ENCODE measurements at regions not wholly inside any gene's neighbourhood (a gene's known extent, or its start where the extent isn't known, plus 50 kb on each side); places are given as distances from the start of the nearest gene placed in this dataset.

GRCh38 chr10:108374991-108375390 lies 1210.5 kb upstream of the SORCS1 start:
- Histone ChIP-seq H4K20me1 (ENCODE audit: control insufficient read depth, insufficient read depth, low read length, poor library complexity, severe bottlenecking) (no peaks in the 10 kb centered on the region), H3K27ac (ENCODE audit: low read length in 2 of 2) (no peak overlapping the region), H3K9ac (ENCODE audit: low read length) (no peak overlapping the region), H2AFZ (ENCODE audit: insufficient read depth, low read depth, low read length, poor library complexity, severe bottlenecking) (no peak overlapping the region), H3K79me2 (ENCODE audit: control insufficient read depth, insufficient read depth, low read length) (no peaks in the 10 kb centered on the region), H3K4me2 (replicated peaks; ENCODE audit: low read depth, low read length, poor library complexity, severe bottlenecking) (no peak overlapping the region), H3K4me1 (ENCODE audit: control insufficient read depth in 2 of 2, insufficient read depth in 2 of 2, low read length in 2 of 2) (no peaks in the 10 kb centered on the region), H3K4me3 (ENCODE audit: control extremely low read depth in 1 of 5, extremely low read depth in 1 of 5, insufficient read depth in 1 of 5, low read depth in 2 of 5, low read length in 4 of 5) (no peak overlapping the region), H3K27me3 (replicated peaks in 1 of 4; ENCODE audit: control extremely low read depth in 1 of 4, control insufficient read depth in 3 of 4, insufficient read depth in 4 of 4, low read length in 3 of 4) (no peaks in the 10 kb centered on the region), H3K9me3 (ENCODE audit: control extremely low read depth in 1 of 3, control insufficient read depth in 2 of 3, insufficient read depth in 1 of 3, low read length in 2 of 3) (peaks cover 0 to 1% (median 0%) of the 10 kb centered on the region in 3 donors), H3K36me3 (replicated peaks in 1 of 2; ENCODE audit: control extremely low read depth in 1 of 2, control insufficient read depth in 1 of 2, extremely low read depth in 1 of 2, insufficient read depth in 2 of 2, low read length in 1 of 2) (no peaks in the 10 kb centered on the region)
- no CpG with 5 or more reads among the region's 1 CpG for WGBS (ENCODE audit: insufficient coverage)
- Mint-ChIP-seq H3K4me3 (no peak overlapping the region), H3K27me3 (no peaks in the 10 kb centered on the region), H3K9me3 (ENCODE audit: insufficient read depth) (peaks cover 4% of the 10 kb centered on the region), H3K4me1 (no peaks in the 10 kb centered on the region), H3K27ac (no peak overlapping the region)
- DNase-seq (no peak), ATAC-seq (ENCODE audit: low read depth) (no peak)
- ChIA-PET CTCF (no interaction called here), POLR2A (no interaction called here)
- no peak for TF ChIP-seq CTCF (IDR thresholded peaks at IDR 0.05)
- no peak for TF ChIP-seq EZH2 (IDR thresholded peaks at IDR 0.05; ENCODE audit: borderline replicate concordance, insufficient read depth, low read depth, low read length, poor library complexity, severe bottlenecking)
- intact Hi-C loops (cut with micrococcal nuclease): no loop called here

- TF ChIP-seq EZH2 (IDR thresholded peaks at IDR 0.05; ENCODE audit: borderline replicate concordance, insufficient read depth, low read depth, low read length, poor library complexity, severe bottlenecking) (no peak), CTCF (IDR thresholded peaks at IDR 0.05) (no peak)
- Histone ChIP-seq H3K27ac (ENCODE audit: low read length in 2 of 2) (no peak overlapping the region), H3K79me2 (ENCODE audit: control insufficient read depth, insufficient read depth, low read length) (no peaks in the 10 kb centered on the region), H3K27me3 (replicated peaks in 1 of 4; ENCODE audit: control extremely low read depth in 1 of 4, control insufficient read depth in 3 of 4, insufficient read depth in 4 of 4, low read length in 3 of 4) (no peaks in the 10 kb centered on the region), H3K4me2 (replicated peaks; ENCODE audit: low read depth, low read length, poor library complexity, severe bottlenecking) (no peak overlapping the region), H3K9ac (ENCODE audit: low read length) (no peak overlapping the region), H3K4me3 (ENCODE audit: control extremely low read depth in 1 of 5, extremely low read depth in 1 of 5, insufficient read depth in 1 of 5, low read depth in 2 of 5, low read length in 4 of 5) (no peak overlapping the region), H3K36me3 (replicated peaks in 1 of 2; ENCODE audit: control extremely low read depth in 1 of 2, control insufficient read depth in 1 of 2, extremely low read depth in 1 of 2, insufficient read depth in 2 of 2, low read length in 1 of 2) (no peaks in the 10 kb centered on the region), H3K4me1 (ENCODE audit: control insufficient read depth in 2 of 2, insufficient read depth in 2 of 2, low read length in 2 of 2) (no peaks in the 10 kb centered on the region), H2AFZ (ENCODE audit: insufficient read depth, low read depth, low read length, poor library complexity, severe bottlenecking) (no peak overlapping the region), H4K20me1 (ENCODE audit: control insufficient read depth, insufficient read depth, low read length, poor library complexity, severe bottlenecking) (no peaks in the 10 kb centered on the region), H3K9me3 (ENCODE audit: control extremely low read depth in 1 of 3, control insufficient read depth in 2 of 3, insufficient read depth in 1 of 3, low read length in 2 of 3) (no peaks in the 10 kb centered on the region)
- ChIA-PET CTCF (no interaction called here), POLR2A (no interaction called here)
- DNase-seq (no peak), ATAC-seq (ENCODE audit: low read depth) (no peak)
- Mint-ChIP-seq H3K4me3 (no peak overlapping the region), H3K27me3 (no peaks in the 10 kb centered on the region), H3K4me1 (no peaks in the 10 kb centered on the region), H3K27ac (no peak overlapping the region), H3K9me3 (ENCODE audit: insufficient read depth) (no peaks in the 10 kb centered on the region)
- intact Hi-C loops (cut with micrococcal nuclease): no loop called here
Observed at GRCh38 chr10:108365541-108365940, 1201.0 kb upstream of the SORCS1 start.

All from B cell (primary cell).